ENCODE measurements at regions not wholly inside any gene's neighbourhood (a gene's known extent, or its start where the extent isn't known, plus 50 kb on each side); places are given as distances from the start of the nearest gene placed in this dataset.

DNA sequence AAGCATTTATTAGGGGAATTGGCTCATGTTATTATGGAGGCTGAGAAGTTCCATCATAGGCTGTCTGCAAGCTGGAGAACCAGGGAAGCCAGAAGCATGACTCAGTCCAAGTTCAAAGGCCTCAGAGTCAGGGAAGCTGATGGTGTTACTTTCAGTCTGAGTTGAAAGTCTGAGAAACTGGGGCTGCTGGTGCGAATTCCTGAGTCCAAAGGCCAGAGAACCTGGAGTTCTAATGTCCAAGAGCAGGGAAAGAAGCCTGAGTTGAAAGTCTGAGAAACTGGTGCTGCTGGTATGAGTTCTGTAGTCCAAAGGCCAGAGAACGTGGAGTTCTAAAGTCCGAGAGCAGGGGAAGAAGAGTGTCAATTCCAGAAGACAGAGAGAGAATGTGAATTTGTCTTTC is 641.1 kb downstream of the ISL1 start:
- TF ChIP-seq POLR2AphosphoS5 (IDR thresholded peaks at IDR 0.05; ENCODE audit: insufficient read depth in 1 of 2, low read depth in 1 of 2) (no peak), CTCF (IDR thresholded peaks at IDR 0.05) (no peak)

All from vagina (tissue), 2 donors.